ENCODE measurements at regions not wholly inside any gene's neighbourhood (a gene's known extent, or its start where the extent isn't known, plus 50 kb on each side); places are given as distances from the start of the nearest gene placed in this dataset.

GRCh38 chr5:176181271-176181855 is 56.9 kb upstream of the SIMC1 start:
- no peak for DNase-seq

GRCh38 chr5:176183321-176184074 is 54.7 kb upstream of the SIMC1 start:
- DNase-seq, result no peak

- DNase-seq, result no peak
Measured at GRCh38 chr5:176184608-176185132, 53.6 kb upstream of the SIMC1 start.

DNA sequence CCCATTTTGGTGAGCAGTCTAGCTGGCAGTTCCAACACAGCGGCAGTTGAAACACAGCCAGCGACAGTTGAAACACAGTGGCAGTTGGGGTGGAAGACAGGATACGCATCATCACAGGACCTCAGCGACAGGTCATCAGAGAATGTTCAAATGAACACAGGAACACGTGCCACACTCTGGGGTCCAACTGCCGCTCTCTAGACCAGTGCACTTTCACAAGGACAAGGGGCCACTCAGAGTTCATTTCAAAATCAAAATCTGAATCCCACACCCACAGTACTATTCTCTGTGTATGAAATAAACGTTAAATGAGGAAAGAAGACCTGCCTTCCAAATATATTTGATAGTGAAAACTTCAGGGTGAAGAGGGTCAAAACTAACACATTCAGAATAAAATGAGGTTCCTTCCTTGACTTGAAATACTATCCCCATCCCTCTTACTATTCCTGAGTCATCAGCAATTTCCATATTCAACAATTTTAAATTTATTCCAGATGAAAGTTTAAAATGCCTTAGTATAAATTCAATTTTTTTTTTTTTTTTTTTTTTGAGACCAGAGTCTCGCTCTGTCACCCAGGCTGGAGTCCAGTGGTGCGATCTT is 53.0 kb upstream of the SIMC1 start:
- DNase-seq, result no peak

DNA sequence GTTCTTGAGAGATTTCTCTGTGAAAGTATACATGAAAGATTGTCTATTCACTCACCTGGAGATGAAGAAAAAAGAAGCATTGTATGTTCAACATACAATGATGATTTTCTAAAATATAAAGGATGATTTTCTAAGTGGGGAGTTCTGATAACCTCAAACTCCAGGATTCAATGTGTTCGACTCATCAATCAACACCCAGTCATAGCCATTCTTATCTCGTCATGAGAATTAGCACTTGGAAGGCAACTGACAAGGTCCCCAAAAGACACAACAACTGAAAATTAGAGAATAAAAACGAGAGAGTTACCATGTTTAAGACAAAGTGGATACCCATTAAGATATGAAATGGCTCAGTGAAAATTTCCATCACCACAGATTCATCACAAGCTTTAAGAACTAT is 52.1 kb upstream of the SIMC1 start:
- DNase-seq, result no peak

DNA sequence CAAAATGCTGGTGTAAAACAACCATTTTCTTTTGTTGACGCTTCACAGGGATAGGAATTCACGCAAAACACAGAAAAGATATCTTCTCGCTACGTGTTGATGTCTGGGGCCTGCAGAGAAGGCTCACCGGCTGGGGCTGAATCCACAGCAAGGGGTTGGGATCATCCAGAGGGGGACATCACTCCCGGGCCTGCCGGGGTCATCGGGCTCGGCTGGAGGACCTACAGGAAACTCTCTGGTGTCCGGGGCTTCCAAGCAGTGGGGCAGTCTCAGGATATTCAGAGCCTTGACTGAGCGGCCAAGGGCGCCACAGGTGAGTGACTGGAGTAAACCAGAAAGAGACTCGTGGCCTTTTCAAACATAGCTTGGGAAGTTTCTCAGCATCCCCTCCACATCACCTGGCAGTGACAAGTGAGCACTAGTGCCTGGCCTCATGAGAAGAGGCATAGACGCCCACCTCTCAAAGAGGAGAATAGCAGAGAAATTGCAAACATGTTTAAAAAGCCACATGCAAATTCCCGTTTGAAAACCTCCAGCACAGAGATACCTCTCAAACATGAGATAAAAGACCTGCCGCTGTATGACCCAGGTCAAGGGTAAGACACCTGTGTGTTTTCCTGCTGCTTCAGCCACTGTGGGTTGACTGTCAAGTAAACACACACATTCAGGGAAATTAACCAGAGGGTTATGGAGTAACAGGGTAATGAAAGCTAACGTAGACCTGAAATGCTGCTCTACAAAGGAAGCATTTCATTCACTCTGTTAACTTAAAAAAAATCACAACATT is 50.8 kb upstream of the SIMC1 start:
- DNase-seq, result no peak

DNA sequence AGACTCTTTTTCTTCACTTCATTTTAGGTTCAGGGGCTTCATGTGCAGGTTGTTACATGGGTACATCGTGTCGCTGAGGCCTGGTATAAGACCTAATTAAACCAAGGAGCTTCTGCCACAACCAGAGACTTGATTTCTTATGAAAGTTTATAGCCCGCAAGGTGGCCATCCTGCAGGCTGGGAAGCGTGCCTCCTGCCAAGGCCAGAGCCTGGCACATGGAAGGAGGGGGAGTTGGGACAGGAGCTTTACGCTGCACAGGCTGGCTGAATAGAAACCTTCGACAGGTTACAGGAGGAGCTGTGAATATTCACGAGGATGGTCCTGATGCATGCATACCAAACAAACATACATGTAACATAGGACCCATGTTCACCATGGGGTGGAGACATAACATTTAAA is 50.1 kb upstream of the SIMC1 start:
- no peak for DNase-seq
